GM23338 (cell line): ENCODE measurements at regions not wholly inside any gene's neighbourhood (a gene's known extent, or its start where the extent isn't known, plus 50 kb on each side); places are given as distances from the start of the nearest gene placed in this dataset.

ENCODE experiments used
- ATAC-seq: fragments of 200-7000 bp; cut with Tn5 transposase; 3 replicates; pipeline ENCODE4 v1.9.1; 2020
- DNase-seq: peaks from one replicate; pipeline ENCODE4 v3.0.0-alpha.2; 2015; ENCODE audit warnings: low spot score
- H2AFZ ChIP-seq: fragments of 200-600 bp; sonication (generic); 2 replicates; pipeline ENCODE4 v1.8.0; 2016; ENCODE audit warnings: antibody characterized with exemption, mild to moderate bottlenecking, moderate library complexity
- H3F3A ChIP-seq: fragments of 200-600 bp; sonication (generic); replicated peaks from 2 replicates; pipeline ENCODE4 v1.8.0; 2017; ENCODE audit warnings: antibody characterized with exemption, mixed run types, low read depth
- H3K27ac ChIP-seq: fragments of 200-600 bp; sonication (generic); 2 replicates; pipeline ENCODE4 v1.6.1; 2016; ENCODE audit warnings: low read depth
- H3K27me3 ChIP-seq: fragments of 200-600 bp; sonication (generic); 2 replicates; pipeline ENCODE4 v1.8.0; 2016; ENCODE audit warnings: mild to moderate bottlenecking, mixed run types, moderate library complexity; ENCODE audit not compliant: insufficient read depth
- H3K36me3 ChIP-seq: fragments of 200-600 bp; sonication (generic); 2 replicates; pipeline ENCODE4 v1.8.0; 2016; ENCODE audit warnings: mild to moderate bottlenecking; ENCODE audit not compliant: insufficient read depth
- H3K4me1 ChIP-seq: fragments of 200-600 bp; sonication (generic); 2 replicates; pipeline ENCODE4 v1.8.0; 2016; ENCODE audit warnings: mild to moderate bottlenecking, moderate library complexity; ENCODE audit not compliant: insufficient read depth
- H3K4me2 ChIP-seq: fragments of 200-600 bp; sonication (generic); 2 replicates; pipeline ENCODE4 v1.7.1; 2017; ENCODE audit warnings: mixed run types
- H3K4me3 ChIP-seq: fragments of 200-600 bp; sonication (generic); 2 replicates; pipeline ENCODE4 v1.6.1; 2016; ENCODE audit warnings: mixed run types
- H3K79me2 ChIP-seq: fragments of 200-600 bp; sonication (generic); replicated peaks from 2 replicates; pipeline ENCODE4 v1.8.0; 2017; ENCODE audit warnings: mild to moderate bottlenecking; ENCODE audit not compliant: insufficient read depth
- H3K9me2 ChIP-seq: fragments of 200-600 bp; sonication (generic); 2 replicates; pipeline ENCODE4 v1.8.0; 2017; ENCODE audit not compliant: insufficient read depth
- H4K20me1 ChIP-seq: fragments of 200-600 bp; sonication (generic); replicated peaks from 2 replicates; pipeline ENCODE4 v1.8.0; 2017; ENCODE audit warnings: mild to moderate bottlenecking; ENCODE audit not compliant: insufficient read depth
- H3K27ac Mint-ChIP-seq: 2 replicates; pipeline ENCODE4 v1.8.0; 2020; ENCODE audit warnings: inconsistent platforms, mild to moderate bottlenecking, moderate library complexity, mixed read lengths
- H3K27me3 Mint-ChIP-seq: 3 replicates; pipeline ENCODE4 v1.8.0; 2022; ENCODE audit warnings: low read depth, mild to moderate bottlenecking, moderate library complexity, mixed read lengths, inconsistent platforms; ENCODE audit not compliant: insufficient read depth, poor library complexity
- H3K36me3 Mint-ChIP-seq: 3 replicates; pipeline ENCODE4 v1.8.0; 2021; ENCODE audit warnings: low read depth, mild to moderate bottlenecking, inconsistent platforms, moderate library complexity, mixed read lengths
- H3K4me1 Mint-ChIP-seq: 3 replicates; pipeline ENCODE4 v1.8.0; 2020; ENCODE audit warnings: mild to moderate bottlenecking, inconsistent platforms, mixed read lengths
- H3K4me3 Mint-ChIP-seq: 3 replicates; pipeline ENCODE4 v1.8.0; 2021; ENCODE audit warnings: moderate library complexity, mild to moderate bottlenecking, inconsistent platforms, mixed read lengths
- H3K9me3 Mint-ChIP-seq: 3 replicates; pipeline ENCODE4 v1.8.0; 2020; ENCODE audit warnings: moderate library complexity, mild to moderate bottlenecking, inconsistent platforms, mixed read lengths
- CREB1 ChIP-seq: fragments of 250-450 bp; sonication (Bioruptor Pico); IDR thresholded peaks from 2 replicates; pipeline ENCODE4 v1.5.0; 2020; ENCODE audit warnings: low read depth, mild to moderate bottlenecking, moderate library complexity
- EZH2 ChIP-seq: fragments of 200-600 bp; sonication (generic); IDR thresholded peaks from one replicate; pipeline ENCODE4 v1.8.0; 2017; ENCODE audit warnings: antibody characterized with exemption, mild to moderate bottlenecking, low read depth; ENCODE audit not compliant: unreplicated experiment
- EZH2phosphoT487 ChIP-seq: fragments of 200-600 bp; sonication (generic); IDR thresholded peaks from one replicate; pipeline ENCODE4 v1.8.1; 2018; ENCODE audit warnings: antibody characterized with exemption; ENCODE audit not compliant: unreplicated experiment
- JUNB ChIP-seq: IDR thresholded peaks from one replicate; pipeline ENCODE4 v1.6.1; 2016; ENCODE audit warnings: antibody characterized with exemption; ENCODE audit not compliant: unreplicated experiment
- NANOG ChIP-seq: IDR thresholded peaks from 2 replicates; pipeline ENCODE4 v1.6.1; 2016; ENCODE audit warnings: antibody characterized with exemption, borderline replicate concordance
- POLR2AphosphoS5 ChIP-seq: IDR thresholded peaks from 2 replicates; pipeline ENCODE4 v1.6.1; 2016; ENCODE audit warnings: antibody characterized with exemption, low read depth
- STAT1 ChIP-seq: IDR thresholded peaks from one replicate; pipeline ENCODE4 v1.6.1; 2016; ENCODE audit warnings: antibody characterized with exemption; ENCODE audit not compliant: unreplicated experiment
- ZNF114 ChIP-seq: fragments of 250-450 bp; sonication (Bioruptor Pico); IDR thresholded peaks from 2 replicates; pipeline ENCODE4 v1.5.0; 2020; ENCODE audit warnings: mild to moderate bottlenecking, moderate library complexity
- ZNF331 ChIP-seq: fragments of 250-450 bp; sonication (Bioruptor Pico); IDR thresholded peaks from 2 replicates; pipeline ENCODE4 v1.5.0; 2020; ENCODE audit warnings: low read depth, mild to moderate bottlenecking, moderate library complexity
- TF ChIP-seq, protein P1 (sequence below): IDR thresholded peaks from 2 replicates; pipeline ENCODE4 v1.6.1; 2016; ENCODE audit warnings: antibody characterized with exemption
- TF ChIP-seq, protein P2 (sequence below), 2 experiments: fragments of 200-600 bp in 1 of 2; sonication (generic) in 1 of 2; conservative IDR thresholded peaks; 2 replicates each; pipeline versions ENCODE4 v1.5.1 to v1.6.1; 2016 to 2017; ENCODE audit warnings: antibody characterized with exemption in 2 of 2, low read depth in 2 of 2, mild to moderate bottlenecking in 2 of 2, moderate library complexity in 1 of 2
- TF ChIP-seq, protein P3 (sequence below): fragments of 250-450 bp; sonication (Bioruptor Pico); IDR thresholded peaks from 2 replicates; pipeline ENCODE4 v1.5.0; 2020; ENCODE audit warnings: mild to moderate bottlenecking, moderate library complexity
- TF ChIP-seq, protein P4 (sequence below): IDR thresholded peaks from one replicate; pipeline ENCODE4 v1.6.1; 2018; ENCODE audit warnings: antibody characterized with exemption; ENCODE audit not compliant: unreplicated experiment

DNA sequence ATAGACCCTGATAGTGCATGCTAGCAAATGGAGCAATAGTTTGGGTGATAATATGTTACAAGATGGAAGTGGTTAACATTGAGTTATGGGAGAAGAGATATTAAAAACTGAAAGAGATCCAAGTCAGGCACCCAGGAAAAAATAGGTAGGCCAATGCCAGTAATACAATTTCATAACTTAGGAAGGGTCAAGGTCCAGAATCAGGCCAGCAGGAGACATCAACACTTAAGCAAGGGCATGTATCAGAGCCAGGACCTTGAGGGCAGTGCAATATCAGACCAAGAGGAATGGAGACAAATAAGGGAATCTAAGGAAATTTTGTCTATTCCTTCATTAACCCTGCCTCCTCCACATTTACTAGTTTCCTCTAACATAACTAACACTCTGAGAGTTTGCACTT is 124.1 kb upstream of the NYAP2 start:
- Mint-ChIP-seq H3K36me3 (no peaks in the 10 kb centered on the region), H3K9me3 (no peaks in the 10 kb centered on the region)
- H3K9me2 ChIP-seq = no peaks in the 10 kb centered on the region; the same call in 1 of the 2 replicates

More for the DNA sequence above, 124.1 kb upstream of the NYAP2 start:
- TF ChIP-seq, protein P1, sequence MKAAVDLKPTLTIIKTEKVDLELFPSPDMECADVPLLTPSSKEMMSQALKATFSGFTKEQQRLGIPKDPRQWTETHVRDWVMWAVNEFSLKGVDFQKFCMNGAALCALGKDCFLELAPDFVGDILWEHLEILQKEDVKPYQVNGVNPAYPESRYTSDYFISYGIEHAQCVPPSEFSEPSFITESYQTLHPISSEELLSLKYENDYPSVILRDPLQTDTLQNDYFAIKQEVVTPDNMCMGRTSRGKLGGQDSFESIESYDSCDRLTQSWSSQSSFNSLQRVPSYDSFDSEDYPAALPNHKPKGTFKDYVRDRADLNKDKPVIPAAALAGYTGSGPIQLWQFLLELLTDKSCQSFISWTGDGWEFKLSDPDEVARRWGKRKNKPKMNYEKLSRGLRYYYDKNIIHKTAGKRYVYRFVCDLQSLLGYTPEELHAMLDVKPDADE = no peak
- TF ChIP-seq NANOG = no peak
- TF ChIP-seq ZNF331 = no peak
- TF ChIP-seq, protein P2, sequence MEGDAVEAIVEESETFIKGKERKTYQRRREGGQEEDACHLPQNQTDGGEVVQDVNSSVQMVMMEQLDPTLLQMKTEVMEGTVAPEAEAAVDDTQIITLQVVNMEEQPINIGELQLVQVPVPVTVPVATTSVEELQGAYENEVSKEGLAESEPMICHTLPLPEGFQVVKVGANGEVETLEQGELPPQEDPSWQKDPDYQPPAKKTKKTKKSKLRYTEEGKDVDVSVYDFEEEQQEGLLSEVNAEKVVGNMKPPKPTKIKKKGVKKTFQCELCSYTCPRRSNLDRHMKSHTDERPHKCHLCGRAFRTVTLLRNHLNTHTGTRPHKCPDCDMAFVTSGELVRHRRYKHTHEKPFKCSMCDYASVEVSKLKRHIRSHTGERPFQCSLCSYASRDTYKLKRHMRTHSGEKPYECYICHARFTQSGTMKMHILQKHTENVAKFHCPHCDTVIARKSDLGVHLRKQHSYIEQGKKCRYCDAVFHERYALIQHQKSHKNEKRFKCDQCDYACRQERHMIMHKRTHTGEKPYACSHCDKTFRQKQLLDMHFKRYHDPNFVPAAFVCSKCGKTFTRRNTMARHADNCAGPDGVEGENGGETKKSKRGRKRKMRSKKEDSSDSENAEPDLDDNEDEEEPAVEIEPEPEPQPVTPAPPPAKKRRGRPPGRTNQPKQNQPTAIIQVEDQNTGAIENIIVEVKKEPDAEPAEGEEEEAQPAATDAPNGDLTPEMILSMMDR (conservative IDR thresholded peaks at IDR 0.05; ENCODE audit: low read depth in 2 of 2) = no peak
- no peak for TF ChIP-seq CREB1 (CRISPR knock-in tag)
- TF ChIP-seq EZH2 = no peak
- TF ChIP-seq EZH2phosphoT487 = no peak
- TF ChIP-seq, protein P3, sequence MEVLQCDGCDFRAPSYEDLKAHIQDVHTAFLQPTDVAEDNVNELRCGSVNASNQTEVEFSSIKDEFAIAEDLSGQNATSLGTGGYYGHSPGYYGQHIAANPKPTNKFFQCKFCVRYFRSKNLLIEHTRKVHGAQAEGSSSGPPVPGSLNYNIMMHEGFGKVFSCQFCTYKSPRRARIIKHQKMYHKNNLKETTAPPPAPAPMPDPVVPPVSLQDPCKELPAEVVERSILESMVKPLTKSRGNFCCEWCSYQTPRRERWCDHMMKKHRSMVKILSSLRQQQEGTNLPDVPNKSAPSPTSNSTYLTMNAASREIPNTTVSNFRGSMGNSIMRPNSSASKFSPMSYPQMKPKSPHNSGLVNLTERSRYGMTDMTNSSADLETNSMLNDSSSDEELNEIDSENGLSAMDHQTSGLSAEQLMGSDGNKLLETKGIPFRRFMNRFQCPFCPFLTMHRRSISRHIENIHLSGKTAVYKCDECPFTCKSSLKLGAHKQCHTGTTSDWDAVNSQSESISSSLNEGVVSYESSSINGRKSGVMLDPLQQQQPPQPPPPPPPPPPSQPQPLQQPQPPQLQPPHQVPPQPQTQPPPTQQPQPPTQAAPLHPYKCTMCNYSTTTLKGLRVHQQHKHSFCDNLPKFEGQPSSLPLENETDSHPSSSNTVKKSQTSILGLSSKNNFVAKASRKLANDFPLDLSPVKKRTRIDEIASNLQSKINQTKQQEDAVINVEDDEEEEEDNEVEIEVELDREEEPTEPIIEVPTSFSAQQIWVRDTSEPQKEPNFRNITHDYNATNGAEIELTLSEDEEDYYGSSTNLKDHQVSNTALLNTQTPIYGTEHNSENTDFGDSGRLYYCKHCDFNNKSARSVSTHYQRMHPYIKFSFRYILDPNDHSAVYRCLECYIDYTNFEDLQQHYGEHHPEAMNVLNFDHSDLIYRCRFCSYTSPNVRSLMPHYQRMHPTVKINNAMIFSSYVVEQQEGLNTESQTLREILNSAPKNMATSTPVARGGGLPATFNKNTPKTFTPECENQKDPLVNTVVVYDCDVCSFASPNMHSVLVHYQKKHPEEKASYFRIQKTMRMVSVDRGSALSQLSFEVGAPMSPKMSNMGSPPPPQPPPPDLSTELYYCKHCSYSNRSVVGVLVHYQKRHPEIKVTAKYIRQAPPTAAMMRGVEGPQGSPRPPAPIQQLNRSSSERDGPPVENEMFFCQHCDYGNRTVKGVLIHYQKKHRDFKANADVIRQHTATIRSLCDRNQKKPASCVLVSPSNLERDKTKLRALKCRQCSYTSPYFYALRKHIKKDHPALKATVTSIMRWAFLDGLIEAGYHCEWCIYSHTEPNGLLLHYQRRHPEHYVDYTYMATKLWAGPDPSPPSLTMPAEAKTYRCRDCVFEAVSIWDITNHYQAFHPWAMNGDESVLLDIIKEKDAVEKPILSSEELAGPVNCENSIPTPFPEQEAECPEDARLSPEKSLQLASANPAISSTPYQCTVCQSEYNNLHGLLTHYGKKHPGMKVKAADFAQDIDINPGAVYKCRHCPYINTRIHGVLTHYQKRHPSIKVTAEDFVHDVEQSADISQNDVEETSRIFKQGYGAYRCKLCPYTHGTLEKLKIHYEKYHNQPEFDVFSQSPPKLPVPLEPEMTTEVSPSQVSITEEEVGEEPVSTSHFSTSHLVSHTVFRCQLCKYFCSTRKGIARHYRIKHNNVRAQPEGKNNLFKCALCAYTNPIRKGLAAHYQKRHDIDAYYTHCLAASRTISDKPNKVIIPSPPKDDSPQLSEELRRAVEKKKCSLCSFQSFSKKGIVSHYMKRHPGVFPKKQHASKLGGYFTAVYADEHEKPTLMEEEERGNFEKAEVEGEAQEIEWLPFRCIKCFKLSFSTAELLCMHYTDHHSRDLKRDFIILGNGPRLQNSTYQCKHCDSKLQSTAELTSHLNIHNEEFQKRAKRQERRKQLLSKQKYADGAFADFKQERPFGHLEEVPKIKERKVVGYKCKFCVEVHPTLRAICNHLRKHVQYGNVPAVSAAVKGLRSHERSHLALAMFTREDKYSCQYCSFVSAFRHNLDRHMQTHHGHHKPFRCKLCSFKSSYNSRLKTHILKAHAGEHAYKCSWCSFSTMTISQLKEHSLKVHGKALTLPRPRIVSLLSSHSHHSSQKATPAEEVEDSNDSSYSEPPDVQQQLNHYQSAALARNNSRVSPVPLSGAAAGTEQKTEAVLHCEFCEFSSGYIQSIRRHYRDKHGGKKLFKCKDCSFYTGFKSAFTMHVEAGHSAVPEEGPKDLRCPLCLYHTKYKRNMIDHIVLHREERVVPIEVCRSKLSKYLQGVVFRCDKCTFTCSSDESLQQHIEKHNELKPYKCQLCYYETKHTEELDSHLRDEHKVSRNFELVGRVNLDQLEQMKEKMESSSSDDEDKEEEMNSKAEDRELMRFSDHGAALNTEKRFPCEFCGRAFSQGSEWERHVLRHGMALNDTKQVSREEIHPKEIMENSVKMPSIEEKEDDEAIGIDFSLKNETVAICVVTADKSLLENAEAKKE (CRISPR knock-in tag) = no peak
- TF ChIP-seq ZNF114 (CRISPR knock-in tag) = no peak
- TF ChIP-seq, protein P4, sequence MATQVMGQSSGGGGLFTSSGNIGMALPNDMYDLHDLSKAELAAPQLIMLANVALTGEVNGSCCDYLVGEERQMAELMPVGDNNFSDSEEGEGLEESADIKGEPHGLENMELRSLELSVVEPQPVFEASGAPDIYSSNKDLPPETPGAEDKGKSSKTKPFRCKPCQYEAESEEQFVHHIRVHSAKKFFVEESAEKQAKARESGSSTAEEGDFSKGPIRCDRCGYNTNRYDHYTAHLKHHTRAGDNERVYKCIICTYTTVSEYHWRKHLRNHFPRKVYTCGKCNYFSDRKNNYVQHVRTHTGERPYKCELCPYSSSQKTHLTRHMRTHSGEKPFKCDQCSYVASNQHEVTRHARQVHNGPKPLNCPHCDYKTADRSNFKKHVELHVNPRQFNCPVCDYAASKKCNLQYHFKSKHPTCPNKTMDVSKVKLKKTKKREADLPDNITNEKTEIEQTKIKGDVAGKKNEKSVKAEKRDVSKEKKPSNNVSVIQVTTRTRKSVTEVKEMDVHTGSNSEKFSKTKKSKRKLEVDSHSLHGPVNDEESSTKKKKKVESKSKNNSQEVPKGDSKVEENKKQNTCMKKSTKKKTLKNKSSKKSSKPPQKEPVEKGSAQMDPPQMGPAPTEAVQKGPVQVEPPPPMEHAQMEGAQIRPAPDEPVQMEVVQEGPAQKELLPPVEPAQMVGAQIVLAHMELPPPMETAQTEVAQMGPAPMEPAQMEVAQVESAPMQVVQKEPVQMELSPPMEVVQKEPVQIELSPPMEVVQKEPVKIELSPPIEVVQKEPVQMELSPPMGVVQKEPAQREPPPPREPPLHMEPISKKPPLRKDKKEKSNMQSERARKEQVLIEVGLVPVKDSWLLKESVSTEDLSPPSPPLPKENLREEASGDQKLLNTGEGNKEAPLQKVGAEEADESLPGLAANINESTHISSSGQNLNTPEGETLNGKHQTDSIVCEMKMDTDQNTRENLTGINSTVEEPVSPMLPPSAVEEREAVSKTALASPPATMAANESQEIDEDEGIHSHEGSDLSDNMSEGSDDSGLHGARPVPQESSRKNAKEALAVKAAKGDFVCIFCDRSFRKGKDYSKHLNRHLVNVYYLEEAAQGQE = no peak
- no peak for TF ChIP-seq STAT1
- TF ChIP-seq JUNB = no peak
- TF ChIP-seq POLR2AphosphoS5 = no peak
- H2AFZ ChIP-seq = no peak overlapping the region
- H3K27ac ChIP-seq = no peak overlapping the region
- no peaks in the 10 kb centered on the region for H3K27me3 ChIP-seq
- Mint-ChIP-seq H3K27ac (no peak overlapping the region), H3K4me3 (no peak overlapping the region), H3K4me1 (no peaks in the 10 kb centered on the region), H3K27me3 (peaks cover 1% of the 10 kb centered on the region)
- H3K79me2 ChIP-seq = no peaks in the 10 kb centered on the region
- H3F3A ChIP-seq = no peaks in the 10 kb centered on the region
- H4K20me1 ChIP-seq = no peaks in the 10 kb centered on the region
- no peaks in the 10 kb centered on the region for H3K36me3 ChIP-seq
- ATAC-seq (no peak), DNase-seq (no peak)
- H3K4me2 ChIP-seq = no peak overlapping the region
- no peak overlapping the region for H3K4me3 ChIP-seq
- no peaks in the 10 kb centered on the region for H3K4me1 ChIP-seq
